NCI-H524 (cell line): ENCODE measurements at regions not wholly inside any gene's neighbourhood (a gene's known extent, or its start where the extent isn't known, plus 50 kb on each side); places are given as distances from the start of the nearest gene placed in this dataset.
"Not testable (repeated sequence)": the region's sequence is repeated elsewhere in the genome, so short reads cannot be mapped to it uniquely, and the experiment has no call there.

Experiments
- DNase-seq, 2 experiments: peaks; one replicate each; lab custom pipeline; 2025; lab: John Stamatoyannopoulos, UW

DNA sequence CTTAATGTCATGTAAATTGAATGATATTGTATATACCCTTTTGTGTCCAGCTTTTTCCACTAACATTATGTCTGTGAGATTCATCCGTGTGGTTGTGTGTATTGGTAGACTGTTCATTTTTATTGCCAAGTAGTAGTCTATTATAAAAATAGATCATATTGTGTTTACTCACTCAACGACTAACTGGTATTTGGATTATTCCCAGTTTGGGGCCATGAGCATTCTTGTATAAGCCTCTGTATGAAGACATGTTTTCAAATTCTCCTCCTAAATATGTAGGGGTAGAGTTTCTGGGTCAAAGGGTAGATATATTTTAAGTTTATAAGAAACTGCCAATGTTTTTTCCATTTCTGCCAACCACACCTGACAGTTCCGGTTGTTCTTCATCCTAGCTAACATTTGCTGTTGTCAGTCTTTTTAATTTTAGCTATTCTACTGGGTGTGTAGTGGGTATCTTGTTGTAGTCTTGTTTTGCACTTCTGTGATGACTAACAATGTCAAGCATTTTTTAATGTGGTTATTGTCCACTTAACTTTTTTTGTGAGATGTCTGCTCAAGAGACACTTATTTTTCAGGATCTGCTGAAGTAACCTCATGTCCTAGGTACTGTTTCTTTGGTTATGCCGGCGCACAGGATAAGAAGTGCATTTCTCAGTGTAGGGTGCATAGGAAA, 93.2 kb downstream of the DACT1 start:
- no peak for DNase-seq

DNA sequence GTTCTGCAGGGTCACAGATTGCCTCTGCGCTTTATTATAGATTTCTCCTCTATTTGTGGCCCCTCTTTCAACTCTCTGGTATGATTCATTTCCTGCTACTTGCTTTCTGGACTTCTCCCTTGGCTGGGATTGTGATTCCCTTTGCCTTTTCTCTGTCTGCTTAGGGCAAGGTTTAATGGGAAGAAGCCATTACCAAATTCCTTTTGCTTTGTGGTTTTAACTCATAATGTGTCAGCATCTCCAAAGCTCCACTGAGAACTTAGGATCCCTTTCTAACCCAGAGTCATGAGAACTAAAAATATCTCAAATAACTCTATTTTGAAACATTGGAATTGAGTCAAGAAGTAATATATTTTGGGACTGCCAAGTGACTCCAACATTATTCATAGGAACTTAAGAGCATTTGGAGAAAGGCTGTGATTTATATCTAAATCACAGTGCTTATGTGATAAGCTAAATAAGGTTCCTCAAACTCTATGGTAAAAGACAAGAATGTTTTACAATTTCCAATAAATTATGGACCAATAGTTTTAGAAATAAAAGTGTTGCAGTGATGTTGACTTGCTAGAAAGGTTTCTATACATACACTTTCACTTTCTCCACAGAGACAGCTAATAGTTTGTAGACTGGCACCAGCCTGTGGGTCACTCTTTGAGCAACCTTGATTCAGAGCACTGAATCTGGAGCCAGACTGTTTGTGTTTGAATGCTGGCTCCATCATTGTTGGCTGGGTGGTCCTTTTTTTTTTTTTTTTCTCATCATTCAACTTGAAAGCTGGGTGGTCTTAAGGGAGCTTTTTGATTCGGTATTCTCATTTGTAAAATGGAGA, 93.9 kb downstream of the DACT1 start:
- DNase-seq, result no peak

DNA sequence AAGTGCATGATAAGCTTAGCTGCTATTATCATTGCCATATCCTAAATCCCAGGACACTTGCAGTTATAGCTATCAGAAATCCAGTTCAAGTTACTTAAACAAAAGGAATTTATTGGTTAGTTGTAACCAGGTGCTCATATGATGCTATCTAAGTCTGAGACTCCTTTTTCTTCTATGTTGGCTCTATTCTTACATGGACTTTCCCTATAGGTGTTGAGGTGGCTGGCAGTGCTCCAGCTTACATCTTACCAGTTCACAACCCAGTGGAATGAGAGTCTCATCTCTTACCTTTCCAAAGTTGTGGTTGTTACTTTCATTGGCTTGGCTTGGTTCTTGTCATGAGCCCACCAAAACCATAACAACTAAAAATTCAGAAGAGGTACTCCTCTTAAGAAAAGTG, 94.6 kb downstream of the DACT1 start:
- DNase-seq, result no peak

DNA sequence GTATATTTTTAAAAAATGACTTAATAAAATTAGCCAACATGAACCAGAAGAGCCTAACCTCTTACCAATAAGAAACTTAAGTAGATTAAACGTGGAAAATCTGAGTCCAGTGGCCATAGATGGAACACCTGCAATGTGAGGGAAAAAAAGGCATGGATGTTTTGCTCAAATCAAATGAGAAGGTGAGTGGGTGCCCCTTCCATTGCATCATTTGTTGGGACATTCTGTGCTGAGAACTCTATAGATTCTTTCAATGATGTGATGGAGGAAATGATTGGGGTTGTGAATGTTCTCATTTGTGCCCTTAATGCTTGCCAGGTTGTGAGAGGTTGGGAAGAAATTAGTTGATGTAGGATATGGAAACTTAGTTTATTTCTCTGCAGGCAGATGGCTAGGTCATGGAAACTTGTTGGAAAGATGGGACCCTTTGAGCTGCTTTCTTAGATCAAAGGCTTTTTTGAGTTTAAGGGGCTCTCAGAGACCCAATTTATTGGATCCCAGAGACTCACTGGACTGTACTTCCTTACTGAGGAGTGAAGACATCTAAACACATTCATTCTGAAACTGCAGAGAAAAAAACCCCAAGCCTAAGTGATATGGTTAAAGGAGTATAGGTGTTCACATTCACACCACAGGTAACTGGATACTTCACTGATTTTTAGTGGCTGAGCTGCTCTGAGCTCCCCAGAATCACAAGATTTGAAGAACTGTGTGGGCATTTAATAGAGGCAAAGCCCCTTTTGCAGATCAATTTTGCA, 95.9 kb downstream of the DACT1 start:
- no peak for DNase-seq

DNA sequence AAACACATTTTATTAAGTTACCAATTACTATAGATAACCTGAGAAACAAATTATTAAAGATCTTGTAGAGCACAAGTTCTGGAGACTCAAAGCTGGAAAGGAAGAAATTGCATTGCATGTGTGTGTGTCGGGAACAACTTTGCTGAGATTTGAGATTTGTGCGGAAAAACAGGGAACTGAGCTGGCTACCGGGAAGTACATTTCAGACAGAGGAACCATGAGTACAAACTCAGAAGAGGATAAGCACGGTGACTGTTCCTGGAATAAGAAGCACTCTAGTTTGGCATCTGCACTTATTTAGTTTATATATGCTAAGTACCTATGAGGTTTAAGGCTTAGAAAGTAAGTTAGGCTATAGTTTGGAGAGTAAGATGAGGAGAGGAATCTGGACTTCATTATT, 97.8 kb downstream of the DACT1 start:
- no peak for DNase-seq

DNA sequence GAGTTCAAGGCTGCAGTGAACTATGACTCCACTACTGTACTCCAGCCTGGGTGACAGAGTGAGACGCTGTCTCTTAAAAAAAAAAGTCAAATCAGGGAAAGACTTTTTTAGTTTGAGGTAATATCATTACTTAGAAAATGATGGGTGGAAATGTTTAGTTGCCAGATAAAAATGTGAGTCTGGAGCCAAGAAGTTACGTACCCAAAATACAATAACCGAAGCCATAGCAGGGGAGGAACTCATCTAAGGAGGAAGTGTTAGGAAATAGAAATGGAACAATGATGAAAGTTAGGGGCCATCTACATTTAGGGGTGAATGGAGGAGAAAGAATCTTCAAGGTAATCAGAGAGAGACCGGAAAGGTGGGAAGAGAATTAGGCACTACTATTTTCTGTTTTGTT, 98.8 kb downstream of the DACT1 start:
- no peak for DNase-seq

DNA sequence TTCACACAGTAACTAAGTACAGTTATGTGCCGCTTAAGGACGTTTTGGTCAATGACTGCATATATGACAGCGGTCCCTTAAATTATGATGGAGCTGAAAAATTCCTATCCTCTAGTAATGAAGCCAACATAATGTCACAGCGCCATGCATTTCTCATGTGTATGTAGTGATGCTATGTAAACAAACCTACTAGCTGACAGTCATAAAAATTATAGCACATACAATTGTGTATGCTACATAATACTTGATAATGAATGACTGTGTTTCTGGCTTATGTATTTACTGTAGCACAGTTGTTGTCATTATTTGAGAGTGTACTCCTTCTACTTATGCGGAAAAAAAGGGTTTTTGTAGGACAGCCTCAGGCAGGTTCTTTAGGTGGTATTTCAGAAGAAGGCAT, 99.7 kb downstream of the DACT1 start:
- DNase-seq, result no peak

DNA sequence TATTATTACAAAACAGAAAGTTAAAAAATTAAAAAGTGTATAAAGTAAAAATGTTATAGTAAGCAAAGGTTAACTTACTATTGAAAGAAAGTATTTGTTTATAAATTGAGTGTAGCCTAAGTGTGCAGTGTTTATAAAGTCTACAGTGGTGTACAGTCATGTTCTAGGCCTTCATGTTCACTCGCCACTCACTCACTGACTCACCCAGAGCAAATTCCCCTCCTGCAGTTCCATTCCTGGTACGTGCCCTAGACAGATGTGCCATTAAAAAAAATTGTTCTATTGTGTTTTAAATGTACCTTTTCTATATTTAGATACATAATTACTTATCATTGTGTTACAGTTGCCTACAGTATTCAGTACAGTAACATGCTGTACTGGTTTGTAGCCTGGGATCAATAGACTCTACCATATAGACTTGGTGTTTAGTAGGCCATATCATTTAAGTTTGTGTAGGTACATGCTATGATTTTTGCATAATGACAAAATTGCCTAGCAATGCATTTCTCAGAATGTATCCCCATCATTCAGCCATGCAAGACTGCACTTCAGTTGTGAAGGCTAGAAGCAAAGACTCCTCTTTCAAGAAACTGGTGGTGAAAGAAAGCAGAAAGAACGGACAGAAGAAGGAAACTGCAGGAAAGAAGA, 100.6 kb downstream of the DACT1 start:
- no peak for DNase-seq

DNA sequence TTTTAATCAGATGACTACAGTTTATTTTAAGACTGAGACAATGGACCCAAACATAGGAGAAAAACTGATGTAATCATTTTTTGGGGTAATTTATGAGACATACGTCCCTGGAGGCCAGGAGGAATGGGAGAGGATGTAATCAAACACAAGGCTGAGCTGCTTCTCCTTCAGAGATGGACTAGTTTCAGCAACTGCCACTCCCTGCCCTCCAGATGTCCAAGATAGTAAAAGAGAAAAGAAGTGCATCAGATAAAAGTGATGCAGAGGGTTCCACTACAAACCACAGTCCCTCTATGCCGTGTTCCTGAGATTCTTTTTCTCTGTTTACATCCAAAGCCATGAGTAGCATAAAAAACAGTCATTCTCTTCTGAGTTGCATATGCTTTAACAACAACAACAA, 101.1 kb downstream of the DACT1 start:
- DNase-seq, result no peak

DNA sequence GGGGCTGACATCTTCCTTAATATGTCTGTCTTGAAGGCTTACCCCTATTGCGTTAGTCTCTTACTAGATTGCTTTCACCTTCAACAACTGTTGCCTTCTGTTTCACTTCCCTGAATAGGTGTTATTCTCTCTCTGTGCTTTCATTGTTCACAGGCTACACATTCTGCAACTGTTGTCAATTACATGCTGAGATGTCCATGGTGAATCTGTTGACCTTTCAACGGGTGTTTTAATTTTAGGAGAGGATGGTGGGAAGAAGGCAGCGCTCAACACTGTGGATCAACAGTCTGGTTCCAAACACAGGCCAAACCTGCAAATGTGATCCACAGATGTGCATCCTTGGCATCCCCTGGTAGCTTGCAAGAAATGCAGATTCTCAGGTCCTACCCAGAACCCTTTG, 101.9 kb downstream of the DACT1 start:
- no peak for DNase-seq

DNA sequence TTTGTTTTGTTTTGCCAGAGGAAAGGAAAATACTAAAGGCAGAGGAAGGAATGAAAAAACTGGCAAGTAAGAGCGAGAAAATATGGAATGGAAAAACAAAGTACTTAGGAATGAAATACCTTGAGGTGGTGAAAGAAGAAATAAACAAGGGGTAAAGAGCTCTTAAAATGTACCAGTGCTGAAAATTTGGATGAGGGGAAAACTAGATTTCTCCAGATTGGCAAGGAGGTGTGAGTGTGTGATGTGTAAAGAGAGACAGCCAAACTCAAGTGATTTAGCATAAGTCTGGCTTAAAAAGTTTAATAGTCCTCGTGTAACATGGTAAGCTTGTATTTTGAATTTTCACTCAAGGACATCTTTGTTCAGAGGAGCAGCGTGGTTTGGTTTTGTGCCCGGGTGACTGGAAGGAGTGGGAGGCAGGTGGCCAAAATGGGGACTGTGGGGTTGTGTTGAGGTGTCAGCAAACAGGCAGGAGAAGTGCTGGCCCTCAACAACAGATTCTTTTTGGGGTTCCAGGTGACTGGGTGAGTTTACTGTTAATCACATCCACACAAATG, 102.7 kb downstream of the DACT1 start:
- no peak for DNase-seq

DNA sequence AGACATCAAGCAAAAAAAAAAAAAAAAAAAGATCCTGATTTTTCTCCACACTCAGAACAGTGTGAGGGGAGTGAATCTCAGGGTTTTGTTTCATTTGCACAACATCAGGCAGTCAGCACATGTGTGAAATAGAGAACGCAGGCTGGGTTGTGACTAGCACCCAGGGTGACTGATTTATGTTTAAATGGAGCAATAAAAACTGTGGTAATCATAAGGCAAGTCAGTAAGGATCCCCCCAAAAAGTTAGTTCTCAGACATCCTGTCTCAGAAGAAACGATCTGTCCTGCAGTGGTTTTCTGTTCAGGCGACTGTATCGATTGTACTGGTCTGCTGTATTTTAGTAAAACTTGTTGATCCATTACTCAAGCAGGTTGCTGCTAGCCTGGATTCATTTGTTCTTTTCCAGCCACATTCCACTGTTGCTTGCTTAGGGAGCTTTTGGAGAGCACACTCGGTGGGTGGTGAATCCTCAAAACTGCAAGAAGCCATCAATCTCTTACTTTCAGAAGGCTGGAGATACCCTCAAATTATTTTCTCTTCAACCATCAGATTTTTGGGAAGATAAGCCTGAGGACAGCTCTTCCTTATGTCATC, 107.1 kb downstream of the DACT1 start:
- DNase-seq, result no peak

DNA sequence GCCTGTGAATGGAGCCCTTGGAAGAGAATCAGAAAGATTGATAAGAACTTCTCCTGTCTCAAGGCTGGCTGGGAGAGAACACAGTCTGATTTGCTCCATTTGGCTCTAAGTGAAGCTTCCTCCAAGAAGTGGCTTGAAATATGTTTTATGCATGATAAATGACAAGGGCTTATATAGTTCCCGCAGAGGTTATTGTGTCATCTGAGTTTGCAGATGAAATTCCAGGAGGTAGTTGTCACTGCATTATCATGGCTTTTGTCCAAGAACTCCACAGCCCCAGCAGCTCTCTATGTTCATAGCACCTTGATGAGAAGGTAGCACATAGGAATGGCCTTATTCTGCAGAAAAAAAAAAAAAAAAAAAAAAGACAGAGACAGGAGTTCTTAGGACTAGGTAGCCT, 108.5 kb downstream of the DACT1 start:
- DNase-seq, result no peak

DNA sequence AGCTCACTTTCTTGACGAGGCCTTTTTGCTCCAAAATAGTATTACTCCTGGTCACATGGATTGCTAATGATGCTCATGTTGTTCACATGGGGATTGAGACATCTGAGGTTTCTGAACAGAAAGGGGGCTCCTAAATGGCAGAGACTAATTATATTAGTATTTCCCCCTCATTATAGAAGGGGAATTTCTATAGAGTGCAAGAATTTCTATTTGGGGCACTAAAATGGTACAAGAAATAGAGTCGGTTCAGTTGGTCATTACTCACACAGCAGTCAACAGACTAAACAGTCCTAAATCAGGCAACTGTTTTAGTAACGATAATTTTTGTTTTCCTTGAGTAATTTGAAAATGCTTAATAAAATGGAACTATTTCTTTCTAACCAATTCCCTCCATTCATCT, 108.9 kb downstream of the DACT1 start:
- DNase-seq, result no peak

DNA sequence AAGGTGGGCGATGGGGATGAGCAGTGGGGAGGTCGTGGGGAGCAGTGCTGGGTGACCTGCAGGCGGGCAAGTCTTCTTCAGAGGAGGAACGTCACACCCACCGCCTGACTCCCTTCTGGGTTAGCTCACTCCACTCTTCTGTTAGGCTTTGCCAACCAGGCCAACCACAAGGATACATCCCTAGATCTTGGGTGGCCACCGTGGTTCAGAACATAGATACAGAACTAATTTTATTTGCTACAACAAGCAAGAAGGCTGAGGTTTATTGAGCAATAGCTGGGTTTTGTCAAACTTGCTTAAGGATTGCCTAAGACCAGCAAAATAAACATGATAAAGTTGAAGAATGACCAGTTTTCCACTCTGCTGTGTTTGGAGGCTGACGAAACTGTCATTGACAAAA, 109.4 kb downstream of the DACT1 start:
- no peak for DNase-seq

DNA sequence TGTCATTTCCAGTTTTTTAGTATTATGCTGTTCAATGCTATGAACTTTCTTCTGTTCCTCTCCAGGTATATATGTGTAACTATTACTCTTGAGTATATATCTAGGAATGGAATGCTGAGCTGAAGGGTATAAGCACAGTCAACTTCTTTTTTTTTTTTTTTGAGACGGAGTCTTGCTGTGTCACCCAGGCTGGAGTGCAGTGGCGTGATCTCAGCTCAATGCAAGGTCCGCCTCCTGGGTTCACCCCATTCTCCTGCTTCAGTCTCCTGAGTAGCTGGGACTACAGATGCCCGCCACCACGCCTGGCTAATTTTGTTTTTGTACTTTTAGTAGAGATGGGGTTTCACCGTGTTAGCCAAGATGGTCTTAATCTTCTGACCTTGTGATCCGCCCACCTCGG, 110.5 kb downstream of the DACT1 start:
- not testable (repeated sequence) for DNase-seq

DNA sequence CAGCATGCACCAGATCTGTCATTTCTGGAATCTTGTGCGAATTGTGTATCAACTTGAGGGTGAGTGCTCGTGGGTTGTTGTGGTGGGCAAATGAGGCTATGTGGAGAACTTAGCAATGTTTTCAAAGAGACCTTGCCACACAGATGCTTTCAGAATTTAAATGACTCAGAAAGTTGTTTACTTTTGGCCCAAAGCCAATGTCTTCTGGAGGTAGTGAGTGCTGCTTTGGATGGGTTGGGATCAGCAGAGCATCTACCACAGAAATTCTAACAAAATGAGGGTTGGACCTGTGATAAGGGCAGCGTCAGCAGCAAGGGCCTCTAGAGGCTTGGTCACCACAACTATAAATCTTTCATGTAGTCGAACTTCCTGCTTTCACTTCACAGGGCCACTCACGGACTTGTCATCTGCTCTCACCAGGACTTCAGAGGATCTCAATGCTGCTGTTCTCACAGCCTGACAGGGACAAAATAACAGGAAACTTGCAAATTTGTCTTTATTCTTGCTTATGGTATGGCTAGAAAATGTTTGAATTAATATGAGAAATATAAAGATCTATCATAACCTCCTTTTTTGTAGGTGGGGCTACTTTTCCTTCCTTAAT, 111.4 kb downstream of the DACT1 start:
- no peak for DNase-seq

DNA sequence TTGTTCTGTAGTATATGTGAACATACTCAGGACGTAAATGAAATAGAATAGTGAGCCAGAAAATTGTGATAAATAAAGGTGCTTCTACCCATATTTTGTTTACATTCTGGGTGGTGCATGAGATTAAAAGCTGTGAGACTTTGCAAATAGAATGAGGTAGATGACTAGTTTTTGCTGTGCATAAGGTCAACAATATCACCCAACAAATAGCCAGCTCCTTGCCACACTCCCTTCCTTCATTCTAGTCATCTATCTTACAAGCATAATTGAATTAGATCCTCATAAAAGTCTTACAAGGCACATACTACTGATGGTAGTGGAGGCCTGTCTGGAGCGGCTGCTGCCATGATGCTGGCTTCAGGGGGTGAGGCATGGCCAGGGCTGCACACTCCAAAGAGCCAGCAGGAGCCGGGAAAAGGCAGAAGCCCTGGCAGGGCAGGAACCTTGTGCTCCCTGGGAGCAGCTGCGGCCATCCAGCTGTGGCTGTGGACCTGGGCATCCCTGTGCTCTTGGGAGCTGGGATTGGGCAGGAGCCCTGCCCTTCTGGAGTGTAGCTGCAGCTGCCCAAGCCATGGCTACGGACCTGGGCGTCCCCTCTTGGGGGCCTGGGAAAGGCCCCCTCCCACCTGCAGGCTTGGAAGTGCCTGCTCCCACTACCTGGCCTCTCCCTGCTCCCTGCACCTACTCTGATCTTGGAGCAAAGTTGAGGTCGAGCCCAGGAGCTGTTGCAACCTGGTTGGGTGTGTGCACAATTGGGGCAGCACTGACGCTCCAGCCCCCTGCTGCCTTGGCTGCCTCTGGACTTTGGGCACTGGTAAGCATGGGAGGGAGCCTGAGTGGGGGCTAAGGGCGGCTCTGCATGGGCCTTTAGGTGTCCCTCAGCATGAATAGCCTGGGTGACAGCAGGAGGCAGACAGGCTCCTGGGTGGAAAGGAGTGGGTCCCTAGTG, 112.8 kb downstream of the DACT1 start:
- no peak for DNase-seq

DNA sequence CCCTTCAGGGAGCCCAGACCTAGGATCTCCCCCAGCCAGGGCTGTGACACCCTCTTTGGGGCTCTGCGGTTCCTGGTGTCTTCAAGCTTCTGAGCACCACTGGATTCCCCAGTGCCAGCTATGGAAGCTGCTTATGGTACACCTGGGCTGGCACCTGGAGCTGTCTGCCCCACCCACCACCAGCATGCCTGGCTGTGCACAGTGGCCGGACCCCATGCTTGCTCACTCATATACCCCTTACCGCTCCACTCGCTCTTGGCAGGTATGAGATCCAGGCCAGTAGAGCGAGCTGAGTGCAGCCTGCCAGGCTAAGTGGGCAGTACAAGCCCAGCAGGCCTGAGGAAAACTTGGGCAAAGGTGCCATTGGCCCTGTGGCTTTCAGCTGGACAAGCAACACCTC, 114.0 kb downstream of the DACT1 start:
- no peak for DNase-seq

DNA sequence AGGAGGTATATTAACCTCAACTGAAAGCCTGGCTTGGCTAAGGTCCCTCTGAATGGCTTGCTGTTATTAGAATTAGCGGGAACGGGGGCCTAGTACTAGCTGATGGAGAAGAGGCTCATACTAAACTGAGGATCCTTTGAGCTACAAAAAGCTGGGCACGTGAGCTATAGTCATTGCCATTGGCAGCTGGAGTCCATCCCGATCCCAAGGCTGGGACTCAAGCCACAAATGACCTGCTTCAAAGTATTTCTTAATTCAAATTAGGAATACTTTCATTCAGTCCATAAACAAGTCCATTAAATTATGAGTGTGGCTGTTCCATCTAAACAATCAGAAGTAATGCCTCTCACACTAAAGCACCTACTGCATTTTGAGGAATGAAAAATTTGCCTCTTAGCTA, 114.5 kb downstream of the DACT1 start:
- no peak for DNase-seq
